Stimulated activated CD4-positive, alpha-beta T cell treated with anti-CD3 and anti-CD28 coated beads, Interleukin-1b, Interleukin-23, amount 100 ng/mL, for 1 hour (primary cell): ENCODE measurements at regions not wholly inside any gene's neighbourhood (a gene's known extent, or its start where the extent isn't known, plus 50 kb on each side); places are given as distances from the start of the nearest gene placed in this dataset.

Source experiments
- DNase-seq, 2 donors: peaks; one replicate each; pipeline ENCODE4 v3.0.0-alpha.2; 2020; ENCODE audit warnings: low read depth in 2 of 2

- DNase-seq, result no peak
Measured at GRCh38 chr7:142409471-142409870, 151.6 kb upstream of the PRSS58 start.

DNA sequence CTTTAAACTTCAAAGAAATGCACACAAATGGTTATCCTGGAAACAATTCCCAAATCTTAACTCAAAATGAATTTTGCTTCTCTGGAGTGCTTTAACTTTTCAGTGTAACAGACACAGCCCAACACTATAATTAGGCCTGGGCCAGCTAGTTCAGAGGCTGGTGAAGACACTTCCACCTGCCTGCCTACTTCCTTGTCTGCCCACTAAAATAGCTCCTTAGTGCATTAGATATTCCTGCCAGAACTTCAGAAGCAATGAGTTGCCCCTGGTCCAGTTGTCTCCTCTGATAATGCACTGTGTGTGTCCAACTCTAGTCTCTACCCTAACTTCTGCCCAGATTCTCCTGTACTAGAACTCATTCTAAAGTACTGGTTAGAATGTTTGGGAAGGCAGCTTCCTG, 150.9 kb upstream of the PRSS58 start:
- no peak for DNase-seq

- no peak for DNase-seq
Measured at GRCh38 chr7:142407939-142408570, 150.2 kb upstream of the PRSS58 start.

- DNase-seq, result no peak
Measured at GRCh38 chr7:142405122-142405765, 147.4 kb upstream of the PRSS58 start.

DNA sequence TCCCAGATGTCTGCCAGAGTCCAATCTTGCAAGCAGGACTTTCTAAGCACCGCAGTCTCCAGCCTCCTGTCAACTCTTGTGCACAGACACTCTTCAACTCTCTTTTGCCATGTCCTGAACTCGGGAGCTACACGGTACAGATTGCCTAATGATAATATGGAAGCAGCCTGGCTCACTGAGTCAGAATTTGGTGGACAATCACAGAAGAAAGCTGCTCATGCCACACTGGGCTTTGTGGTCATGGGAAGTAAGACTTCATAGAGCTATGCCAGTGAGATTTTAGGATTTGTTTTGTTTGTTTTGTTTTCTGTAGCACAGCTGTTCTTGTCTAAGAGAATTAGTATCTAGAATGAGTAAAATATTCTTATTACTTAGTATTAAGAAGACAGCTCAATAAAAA, 144.1 kb upstream of the PRSS58 start:
- no peak for DNase-seq

GRCh38 chr7:142400042-142400533, 142.2 kb upstream of the PRSS58 start:
- DNase-seq, result no peak

GRCh38 chr7:142391191-142391992, 133.5 kb upstream of the PRSS58 start:
- DNase-seq, result peak in 1 of 2 donors; percentile 20

DNA sequence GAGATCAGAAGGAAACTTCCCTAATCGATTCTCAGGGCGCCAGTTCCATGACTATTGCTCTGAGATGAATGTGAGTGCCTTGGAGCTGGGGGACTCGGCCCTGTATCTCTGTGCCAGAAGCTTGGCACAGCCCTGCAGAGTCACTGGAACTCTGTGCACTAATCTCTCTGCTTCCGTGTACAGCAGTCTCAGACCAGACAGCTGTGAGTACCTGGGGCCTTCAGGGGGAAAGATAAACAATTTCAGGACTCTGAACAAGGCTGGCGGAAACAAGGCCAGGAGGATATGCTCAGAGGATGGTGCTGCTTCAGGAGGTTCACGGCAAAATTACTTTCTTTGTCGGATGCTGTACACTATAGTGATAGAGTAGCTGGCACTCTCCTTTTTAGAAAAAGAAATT, 131.7 kb upstream of the PRSS58 start:
- DNase-seq, result no peak

DNA sequence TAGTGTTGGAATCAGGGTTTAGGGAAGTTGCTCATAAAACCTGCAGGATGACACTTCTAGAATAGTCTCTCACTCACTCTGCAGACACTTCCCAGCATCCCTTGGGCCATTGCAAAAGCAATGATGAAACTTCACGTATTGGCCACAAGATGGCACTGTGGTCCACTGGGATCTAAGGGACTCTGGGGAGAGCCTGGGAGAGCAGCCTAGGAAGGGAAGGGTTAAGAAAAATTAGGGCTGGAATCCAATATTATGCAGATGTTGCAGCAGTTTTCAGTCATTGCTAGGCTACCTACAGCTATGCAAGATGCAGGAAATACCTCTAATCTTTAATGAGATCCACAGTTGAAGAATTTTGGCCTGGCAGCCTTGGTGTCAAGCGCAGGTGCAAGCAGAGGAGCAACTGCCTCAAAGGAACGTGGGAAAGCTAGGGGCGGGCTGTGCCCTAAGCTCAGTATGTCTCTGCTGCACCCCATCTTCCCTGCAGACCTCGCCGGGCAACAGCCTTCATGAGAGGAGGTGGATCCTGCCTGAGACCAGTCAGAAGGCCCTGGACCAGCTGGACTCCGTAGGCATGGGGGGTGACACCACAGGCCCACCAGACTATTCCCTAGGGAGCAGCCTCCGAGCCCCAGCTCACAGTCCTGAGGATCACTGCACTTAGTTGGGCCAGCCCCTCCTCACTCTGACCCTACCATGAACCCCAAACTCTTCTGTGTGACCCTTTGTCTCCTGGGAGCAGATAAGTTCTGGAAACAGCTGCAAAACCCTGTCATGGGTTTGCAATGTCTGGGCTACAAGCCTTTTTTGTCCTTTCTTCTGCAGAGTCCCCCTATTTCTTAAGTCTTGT, 127.9 kb upstream of the PRSS58 start:
- no peak for DNase-seq

DNA sequence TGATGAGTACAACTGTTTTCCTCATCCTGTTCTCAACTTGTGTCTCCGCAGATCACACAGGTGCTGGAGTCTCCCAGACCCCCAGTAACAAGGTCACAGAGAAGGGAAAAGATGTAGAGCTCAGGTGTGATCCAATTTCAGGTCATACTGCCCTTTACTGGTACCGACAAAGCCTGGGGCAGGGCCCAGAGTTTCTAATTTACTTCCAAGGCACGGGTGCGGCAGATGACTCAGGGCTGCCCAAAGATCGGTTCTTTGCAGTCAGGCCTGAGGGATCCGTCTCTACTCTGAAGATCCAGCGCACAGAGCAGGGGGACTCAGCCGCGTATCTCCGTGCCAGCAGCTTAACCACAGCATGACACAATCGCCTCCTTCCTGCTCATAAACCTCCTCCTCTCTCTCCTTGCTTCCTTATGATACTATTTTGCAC, 126.7 kb upstream of the PRSS58 start:
- no peak for DNase-seq

GRCh38 chr7:142383841-142384492, 126.1 kb upstream of the PRSS58 start:
- DNase-seq, result no peak

DNA sequence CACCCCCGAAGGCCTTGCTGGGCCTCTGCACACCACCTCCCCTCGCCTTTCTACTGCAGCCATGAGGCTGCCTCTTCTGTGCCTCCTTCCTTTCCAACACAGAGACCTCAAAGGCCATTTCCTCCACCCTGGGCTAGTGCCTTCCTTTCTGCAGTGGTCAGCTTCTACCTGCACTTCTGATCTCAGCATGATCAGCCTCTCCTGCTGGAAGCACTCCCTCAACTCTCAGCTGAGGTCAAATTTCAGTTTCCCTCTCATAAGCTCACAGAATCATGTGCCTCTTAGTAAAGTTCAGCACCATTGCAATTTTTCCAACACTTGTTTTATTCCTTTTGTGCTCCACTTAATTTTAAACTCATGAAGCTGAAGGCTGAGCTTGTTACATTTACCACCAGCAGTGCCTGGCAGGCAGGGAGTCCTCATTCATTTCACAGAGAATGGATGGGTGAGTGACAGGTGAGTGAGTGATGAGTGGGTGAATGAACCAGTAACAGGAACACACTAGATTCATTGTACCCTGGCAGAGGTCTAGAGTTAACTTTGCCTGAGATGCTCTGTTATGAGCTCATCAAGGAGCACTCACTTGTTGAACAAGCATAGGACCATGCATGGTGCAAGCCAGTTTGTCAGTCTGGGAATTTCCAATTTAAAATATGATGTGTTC, 124.0 kb upstream of the PRSS58 start:
- no peak for DNase-seq

DNA sequence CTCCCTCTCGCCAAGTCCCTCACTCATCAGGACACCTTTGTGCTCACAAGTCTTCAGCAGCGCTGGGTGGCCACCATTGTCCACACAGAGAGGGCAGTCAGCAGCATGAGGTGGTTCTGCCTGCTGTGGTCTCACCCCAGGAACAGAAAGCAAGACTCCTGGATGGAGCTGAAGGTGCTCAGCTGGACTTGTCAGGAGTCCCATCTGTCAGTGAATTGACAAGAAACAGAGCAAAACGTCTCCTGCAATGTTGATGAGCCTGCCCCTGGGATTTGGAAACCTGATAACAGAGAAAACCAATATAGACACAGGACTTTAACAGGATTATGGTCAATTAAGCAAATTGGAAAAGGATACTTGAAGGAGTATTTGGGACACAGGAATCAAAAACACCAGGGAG, 122.2 kb upstream of the PRSS58 start:
- no peak for DNase-seq

DNA sequence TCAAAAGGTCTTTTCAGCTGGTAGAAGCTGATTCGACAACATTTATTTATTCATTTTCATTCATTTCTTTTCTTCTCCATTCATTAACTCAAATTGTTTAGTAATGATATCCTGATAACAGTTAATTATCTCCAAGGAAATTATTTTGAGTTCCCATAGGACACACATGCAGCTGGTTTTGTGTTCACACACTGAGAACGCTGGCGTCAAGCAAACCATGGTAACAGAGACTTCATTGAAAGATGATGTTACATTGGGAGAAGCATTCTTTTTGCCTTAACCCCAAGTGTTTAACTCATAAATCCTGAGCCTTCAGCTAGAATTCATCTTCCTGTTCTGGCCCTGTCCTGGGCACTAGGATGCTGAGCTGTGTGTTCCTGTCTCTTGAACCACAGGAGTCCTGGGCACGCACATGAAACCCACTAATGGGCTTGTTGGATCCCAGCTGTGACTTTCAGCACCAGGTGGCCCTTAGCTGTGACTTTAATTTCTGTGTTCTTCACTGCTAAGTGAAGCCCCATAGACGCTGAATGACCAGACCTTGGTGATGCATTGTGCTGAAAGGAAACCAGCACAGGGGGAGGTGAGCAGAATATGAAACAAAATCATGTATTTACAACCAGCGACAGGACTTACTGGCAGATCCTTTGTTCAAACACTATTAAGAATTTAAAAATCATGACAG, 121.5 kb upstream of the PRSS58 start:
- no peak for DNase-seq

DNA sequence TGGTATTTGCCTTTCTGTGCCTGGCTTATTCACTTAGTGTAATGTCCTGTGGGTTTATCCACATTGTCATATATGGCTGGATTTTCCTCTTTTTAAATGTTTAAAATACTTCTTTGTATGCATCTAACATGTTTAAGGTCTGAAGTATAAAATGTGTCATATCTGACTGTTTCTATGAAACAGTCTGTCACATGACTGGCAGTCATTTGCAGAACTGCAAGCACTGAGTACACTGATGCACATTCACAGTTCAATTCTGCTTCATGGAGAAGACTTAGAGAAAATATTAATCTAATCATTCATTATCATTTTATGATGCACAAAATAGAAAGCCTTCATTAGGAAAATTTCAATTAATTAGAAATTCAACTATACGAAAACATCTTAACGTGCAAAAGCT, 119.7 kb upstream of the PRSS58 start:
- no peak for DNase-seq

- DNase-seq, result no peak
Measured at GRCh38 chr7:142376356-142376997, 118.6 kb upstream of the PRSS58 start.

DNA sequence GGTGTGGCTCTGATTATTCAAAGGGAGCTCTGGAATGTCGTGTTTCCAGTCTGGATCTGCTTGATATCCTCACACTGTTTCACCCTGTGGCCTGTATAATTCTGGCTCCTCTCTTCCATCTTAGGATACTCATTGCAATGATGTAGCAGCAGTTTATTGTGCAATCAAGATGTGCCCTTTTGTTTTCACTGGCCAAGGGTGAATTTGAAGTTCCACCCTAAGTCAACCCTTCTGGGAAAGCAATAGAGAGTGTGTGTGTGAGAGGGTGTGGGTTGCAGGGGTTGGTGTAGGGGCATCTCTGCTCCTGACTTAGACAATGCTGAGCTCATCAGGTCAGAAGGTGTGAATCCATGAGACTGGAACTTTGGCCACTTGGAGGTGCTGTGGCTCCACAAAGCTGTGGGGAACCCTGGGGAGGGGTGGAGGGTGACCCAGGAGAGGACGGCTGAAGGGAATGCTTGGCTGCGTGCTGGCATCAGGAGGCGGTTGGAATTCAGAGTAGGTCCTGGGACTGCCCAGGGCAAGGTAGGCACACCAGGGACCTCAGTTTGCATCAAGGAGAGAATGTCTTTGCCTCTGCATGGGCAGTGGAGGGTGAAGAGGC, 118.0 kb upstream of the PRSS58 start:
- DNase-seq, result no peak

DNA sequence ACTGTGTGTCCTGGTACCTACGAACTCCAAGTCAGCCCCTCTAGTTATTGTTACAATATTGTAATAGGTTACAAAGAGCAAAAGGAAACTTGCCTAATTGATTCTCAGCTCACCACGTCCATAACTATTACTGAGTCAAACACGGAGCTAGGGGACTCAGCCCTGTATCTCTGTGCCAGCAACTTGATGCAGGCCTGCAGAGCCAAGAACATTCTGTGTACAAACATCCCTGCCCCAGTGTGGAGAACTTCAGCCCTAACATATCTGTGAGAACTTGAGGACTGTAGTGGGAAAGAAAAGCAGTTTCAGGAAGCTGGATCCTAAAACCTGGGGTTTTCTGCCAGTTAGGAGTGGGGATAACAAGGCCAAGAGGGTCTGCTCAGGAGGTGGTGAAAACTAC, 114.9 kb upstream of the PRSS58 start:
- no peak for DNase-seq
